OCI-LY7 (cell line): ENCODE measurements at regions not wholly inside any gene's neighbourhood (a gene's known extent, or its start where the extent isn't known, plus 50 kb on each side); places are given as distances from the start of the nearest gene placed in this dataset.

ENCODE experiments used
- BruUV-seq: library from RNA; stranded (reverse); fragments of 400-500 nt; replicated peaks from 2 replicates; lab custom pipeline; 2021; lab: Mats Ljungman, UMichigan
- CTCF ChIA-PET: fragments of 300-600 bp; sonication (Branson Sonifier 250); formaldehyde crosslinking; loops from one replicate; lab custom pipeline; 2022; ENCODE audit warnings: antibody characterized with exemption; ENCODE audit not compliant: unreplicated experiment; lab: Charles Lee
- POLR2A ChIA-PET: fragments of 300-600 bp; sonication (Branson Sonifier 250); formaldehyde crosslinking; loops from one replicate; lab custom pipeline; 2022; ENCODE audit warnings: antibody characterized with exemption; lab: Charles Lee
- DNase-seq: peaks from one replicate; pipeline ENCODE4 v3.0.0-alpha.2; 2015; ENCODE audit warnings: low spot score
- H2AFZ ChIP-seq: fragments of 200-600 bp; sonication (generic), shearing (Covaris generic); 2 replicates; pipeline ENCODE4 v1.6.1; 2014; ENCODE audit warnings: mild to moderate bottlenecking, antibody characterized with exemption, low read length, moderate library complexity
- H3K27ac ChIP-seq: fragments of 200-600 bp; sonication (generic); 2 replicates; pipeline ENCODE4 v1.5.1; 2014; ENCODE audit warnings: mixed run types, low read depth, mild to moderate bottlenecking, moderate library complexity, low read length, inconsistent platforms; ENCODE audit not compliant: poor library complexity, severe bottlenecking
- H3K36me3 ChIP-seq: fragments of 200-600 bp; sonication (generic); 2 replicates; pipeline ENCODE4 v1.6.1; 2014; ENCODE audit warnings: mild to moderate bottlenecking, antibody characterized with exemption, low read length, moderate library complexity, mixed read lengths; ENCODE audit not compliant: insufficient read depth
- H3K4me1 ChIP-seq: fragments of 200-600 bp; sonication (generic); 2 replicates; pipeline ENCODE4 v1.5.1; 2014; ENCODE audit warnings: mild to moderate bottlenecking, low read length; ENCODE audit not compliant: insufficient read depth, poor library complexity, severe bottlenecking
- H3K4me2 ChIP-seq: fragments of 200-600 bp; sonication (generic); 2 replicates; pipeline ENCODE4 v1.6.1; 2014; ENCODE audit warnings: mild to moderate bottlenecking, low read length
- H3K4me3 ChIP-seq: fragments of 200-600 bp; sonication (generic); 2 replicates; pipeline ENCODE4 v1.5.1; 2014; ENCODE audit warnings: mild to moderate bottlenecking, low read depth, low read length; ENCODE audit not compliant: poor library complexity, severe bottlenecking
- H3K79me2 ChIP-seq: fragments of 200-600 bp; sonication (generic); 2 replicates; pipeline ENCODE4 v1.6.1; 2016; ENCODE audit warnings: low read depth, mild to moderate bottlenecking, low read length, moderate library complexity, mixed read lengths; ENCODE audit not compliant: insufficient read depth
- H3K9me2 ChIP-seq: fragments of 200-600 bp; sonication (generic); 2 replicates; pipeline ENCODE4 v1.6.1; 2016; ENCODE audit warnings: mild to moderate bottlenecking, low read length, mixed read lengths; ENCODE audit not compliant: insufficient read depth
- H3K9me3 ChIP-seq: fragments of 200-600 bp; sonication (generic); 2 replicates; pipeline ENCODE4 v1.6.1; 2014; ENCODE audit warnings: mild to moderate bottlenecking, mixed run types, low read length, mixed read lengths
- H4K20me1 ChIP-seq: fragments of 200-600 bp; sonication (generic); 2 replicates; pipeline ENCODE4 v1.6.1; 2014; ENCODE audit warnings: mild to moderate bottlenecking, antibody characterized with exemption, low read length, moderate library complexity, mixed read lengths; ENCODE audit not compliant: insufficient read depth
- EZH2phosphoT487 ChIP-seq: fragments of 200-600 bp; sonication (generic); IDR thresholded peaks from 2 replicates; pipeline ENCODE4 v1.6.1; 2018; ENCODE audit warnings: low read depth, borderline replicate concordance, mild to moderate bottlenecking, mixed run types, antibody characterized with exemption, low read length, moderate library complexity, mixed read lengths
- intact Hi-C: fragments of 100-400 bp; cut with micrococcal nuclease; formaldehyde crosslinking; loops from one replicate; pipeline ENCODE4 v1.10.0; 2022; ENCODE audit not compliant: unreplicated experiment
- TF ChIP-seq, protein P1 (sequence below): fragments of 200-600 bp; sonication (generic); conservative IDR thresholded peaks from 2 replicates; pipeline ENCODE4 v1.5.1; 2014; ENCODE audit warnings: mild to moderate bottlenecking, antibody characterized with exemption, low read length, moderate library complexity, mixed read lengths

DNA sequence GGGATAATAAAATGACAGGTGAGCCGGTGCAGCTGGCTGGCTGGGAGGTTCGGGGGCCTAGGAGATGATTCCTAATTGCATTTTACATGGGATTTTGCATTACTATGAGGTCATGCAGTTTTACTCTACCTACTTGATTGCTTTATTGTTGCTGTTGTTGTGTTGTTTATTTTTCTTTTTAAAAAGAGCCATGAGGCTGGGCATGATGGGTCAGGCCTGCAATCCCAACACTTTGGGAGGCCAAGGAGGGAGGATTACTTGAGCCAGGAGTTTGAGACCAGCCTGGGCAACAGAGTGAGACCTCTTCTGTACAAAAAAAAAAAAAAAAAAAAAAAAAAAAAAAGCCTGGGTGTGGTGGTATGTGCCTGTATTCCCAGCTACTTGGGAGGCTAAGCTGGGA is 104.8 kb downstream of the GJA1 start:
- no peak for DNase-seq
- Histone ChIP-seq H3K9me2 (no peaks in the 10 kb centered on the region), H3K27ac (no peak overlapping the region), H3K4me3 (no peak overlapping the region), H3K79me2 (no peaks in the 10 kb centered on the region), H3K4me2 (no peak overlapping the region), H2AFZ (no peak overlapping the region), H3K36me3 (no peaks in the 10 kb centered on the region), H4K20me1 (no peaks in the 10 kb centered on the region), H3K4me1 (no peaks in the 10 kb centered on the region), H3K9me3 (no peaks in the 10 kb centered on the region)
- TF ChIP-seq EZH2phosphoT487: no peak
- TF ChIP-seq, protein P1, sequence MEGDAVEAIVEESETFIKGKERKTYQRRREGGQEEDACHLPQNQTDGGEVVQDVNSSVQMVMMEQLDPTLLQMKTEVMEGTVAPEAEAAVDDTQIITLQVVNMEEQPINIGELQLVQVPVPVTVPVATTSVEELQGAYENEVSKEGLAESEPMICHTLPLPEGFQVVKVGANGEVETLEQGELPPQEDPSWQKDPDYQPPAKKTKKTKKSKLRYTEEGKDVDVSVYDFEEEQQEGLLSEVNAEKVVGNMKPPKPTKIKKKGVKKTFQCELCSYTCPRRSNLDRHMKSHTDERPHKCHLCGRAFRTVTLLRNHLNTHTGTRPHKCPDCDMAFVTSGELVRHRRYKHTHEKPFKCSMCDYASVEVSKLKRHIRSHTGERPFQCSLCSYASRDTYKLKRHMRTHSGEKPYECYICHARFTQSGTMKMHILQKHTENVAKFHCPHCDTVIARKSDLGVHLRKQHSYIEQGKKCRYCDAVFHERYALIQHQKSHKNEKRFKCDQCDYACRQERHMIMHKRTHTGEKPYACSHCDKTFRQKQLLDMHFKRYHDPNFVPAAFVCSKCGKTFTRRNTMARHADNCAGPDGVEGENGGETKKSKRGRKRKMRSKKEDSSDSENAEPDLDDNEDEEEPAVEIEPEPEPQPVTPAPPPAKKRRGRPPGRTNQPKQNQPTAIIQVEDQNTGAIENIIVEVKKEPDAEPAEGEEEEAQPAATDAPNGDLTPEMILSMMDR: no peak
- intact Hi-C loops: no loop called here
- BruUV-seq: no TSS peak
- POLR2A ChIA-PET: interaction anchor here (0.6 kb wide), 2 partner anchors 77 to 1915 kb away, joined by 3 to 4 read pairs; no protein-coding TSS in a partner anchor
- CTCF ChIA-PET: no interaction called here

DNA sequence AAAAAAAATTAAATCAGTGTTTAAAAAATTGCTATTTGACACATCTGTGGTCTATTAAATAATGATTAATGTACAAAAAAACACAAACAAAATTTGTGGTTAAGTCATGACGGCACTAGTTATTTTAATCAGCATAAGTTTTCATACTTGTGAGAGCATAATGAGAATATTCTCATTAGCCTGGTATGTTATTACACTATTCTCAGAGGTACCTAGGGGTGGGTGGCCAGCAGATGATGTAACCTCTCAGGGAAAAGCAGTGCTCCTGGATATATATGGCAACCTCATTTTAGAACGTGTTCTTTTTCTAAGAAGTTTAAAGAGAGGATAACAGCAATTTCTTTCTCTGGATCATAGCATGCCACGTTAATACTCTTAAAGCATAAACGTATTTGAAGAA is 109.2 kb downstream of the GJA1 start:
- Histone ChIP-seq H3K9me3 (no peaks in the 10 kb centered on the region), H3K79me2 (no peaks in the 10 kb centered on the region), H3K9me2 (no peaks in the 10 kb centered on the region), H4K20me1 (no peaks in the 10 kb centered on the region), H2AFZ (no peak overlapping the region), H3K36me3 (no peaks in the 10 kb centered on the region), H3K4me3 (no peak overlapping the region), H3K4me2 (no peak overlapping the region), H3K27ac (no peak overlapping the region), H3K4me1 (no peaks in the 10 kb centered on the region)
- intact Hi-C loops: no loop called here
- DNase-seq: no peak
- no TSS peak for BruUV-seq
- ChIA-PET POLR2A (interaction anchor here (0.6 kb wide), 1 partner anchor 529 kb away, joined by 3 read pairs; no protein-coding TSS in a partner anchor), CTCF (no interaction called here)
- TF ChIP-seq, protein P1: no peak
- TF ChIP-seq EZH2phosphoT487: no peak

DNA sequence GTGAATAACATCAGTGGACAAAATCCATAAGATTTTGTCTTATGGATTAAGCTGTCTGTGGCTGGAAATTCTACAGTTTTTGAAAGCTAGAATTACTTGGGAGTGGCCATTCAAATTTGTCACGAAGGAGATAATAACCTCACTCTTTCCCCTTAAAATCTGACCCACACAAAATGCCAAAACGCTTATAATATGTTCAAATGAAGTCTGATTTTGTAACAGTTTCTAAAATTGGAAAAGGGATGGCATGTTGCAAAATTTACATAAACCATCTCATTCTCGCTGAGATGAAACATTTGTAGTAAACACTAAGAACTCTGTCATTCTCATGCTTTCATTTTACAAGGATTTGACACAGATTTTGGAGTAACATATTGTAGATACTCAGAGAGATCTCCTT is 112.7 kb downstream of the GJA1 start:
- POLR2A ChIA-PET: interaction anchor here (0.6 kb wide), 1 partner anchor 1004 kb away, joined by 3 read pairs; no protein-coding TSS in a partner anchor
- Histone ChIP-seq H3K4me1 (no peaks in the 10 kb centered on the region), H3K4me2 (no peak overlapping the region), H3K9me2 (no peaks in the 10 kb centered on the region), H3K79me2 (no peaks in the 10 kb centered on the region), H3K9me3 (no peaks in the 10 kb centered on the region), H2AFZ (no peak overlapping the region), H3K36me3 (no peaks in the 10 kb centered on the region), H4K20me1 (no peaks in the 10 kb centered on the region), H3K4me3 (no peak overlapping the region), H3K27ac (no peak overlapping the region)
- CTCF ChIA-PET: no interaction called here
- TF ChIP-seq EZH2phosphoT487: no peak
- intact Hi-C loops: no loop called here
- BruUV-seq: no TSS peak
- DNase-seq: no peak
